GM23248 (cell line): ENCODE measurements at regions not wholly inside any gene's neighbourhood (a gene's known extent, or its start where the extent isn't known, plus 50 kb on each side); places are given as distances from the start of the nearest gene placed in this dataset.

ENCODE experiments used
- EZH2 ChIP-seq: fragments of 200-600 bp; sonication (generic); IDR thresholded peaks from 2 replicates; pipeline ENCODE4 v1.6.1; 2018; ENCODE audit warnings: antibody characterized with exemption, mild to moderate bottlenecking; ENCODE audit not compliant: insufficient read depth, poor library complexity, severe bottlenecking
- EZH2phosphoT487 ChIP-seq: fragments of 200-600 bp; sonication (generic); IDR thresholded peaks from 2 replicates; pipeline ENCODE4 v1.6.1; 2018; ENCODE audit warnings: antibody characterized with exemption, moderate library complexity, mild to moderate bottlenecking, low read depth; ENCODE audit not compliant: insufficient read depth

DNA sequence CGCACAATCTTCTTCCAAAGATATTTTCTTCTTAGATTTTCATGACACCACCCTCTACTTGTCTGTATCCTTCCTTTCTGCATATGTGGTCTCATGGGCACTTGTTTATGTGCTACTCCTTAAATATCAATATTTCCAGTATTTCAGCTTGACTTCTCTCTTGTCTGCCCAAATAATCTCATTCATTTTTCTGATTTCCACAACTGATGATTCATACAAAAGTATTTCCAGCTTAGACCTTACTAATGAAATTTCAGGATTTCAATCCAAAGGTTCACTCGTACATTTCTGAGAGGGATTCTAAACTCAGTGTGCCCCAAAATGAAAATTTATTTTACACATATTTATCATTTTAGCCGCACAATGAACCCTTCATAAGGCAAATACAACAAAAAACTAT, 928.9 kb upstream of the C9orf72 start:
- TF ChIP-seq EZH2, result no peak
- TF ChIP-seq EZH2phosphoT487, result no peak
